Progenitor cell of endocrine pancreas (in vitro differentiated cells): ENCODE measurements at regions not wholly inside any gene's neighbourhood (a gene's known extent, or its start where the extent isn't known, plus 50 kb on each side); places are given as distances from the start of the nearest gene placed in this dataset.
A peak's percentile ranks its signal among the peaks of the same experiment; 100 is the strongest.

Experiments used
- DNase-seq: peaks from one replicate; pipeline ENCODE4 v3.0.0; 2021; ENCODE audit warnings: low spot score; ENCODE audit not compliant: unreplicated experiment
- H3K27ac Mint-ChIP-seq: 2 replicates; pipeline ENCODE4 v1.8.0; 2021; ENCODE audit warnings: mild to moderate bottlenecking, moderate library complexity, mixed read lengths
- H3K27me3 Mint-ChIP-seq: 2 replicates; pipeline ENCODE4 v1.8.0; 2021; ENCODE audit warnings: mixed read lengths
- H3K36me3 Mint-ChIP-seq: 2 replicates; pipeline ENCODE4 v1.8.0; 2022; ENCODE audit warnings: mixed read lengths; ENCODE audit not compliant: insufficient read depth
- H3K4me1 Mint-ChIP-seq: 2 replicates; pipeline ENCODE4 v1.8.0; 2021; ENCODE audit warnings: low read depth, mixed read lengths
- H3K4me3 Mint-ChIP-seq: 2 replicates; pipeline ENCODE4 v1.8.0; 2021; ENCODE audit warnings: low read depth, mild to moderate bottlenecking, moderate library complexity, mixed read lengths
- H3K9me3 Mint-ChIP-seq: 2 replicates; pipeline ENCODE4 v1.8.0; 2021; ENCODE audit warnings: low read depth, mixed read lengths
- CTCF ChIP-seq: fragments of 200-600 bp; sonication (generic); IDR thresholded peaks from one replicate; pipeline ENCODE4 v1.5.0; 2021; ENCODE audit warnings: antibody characterized with exemption, mild to moderate bottlenecking; ENCODE audit not compliant: unreplicated experiment

DNA sequence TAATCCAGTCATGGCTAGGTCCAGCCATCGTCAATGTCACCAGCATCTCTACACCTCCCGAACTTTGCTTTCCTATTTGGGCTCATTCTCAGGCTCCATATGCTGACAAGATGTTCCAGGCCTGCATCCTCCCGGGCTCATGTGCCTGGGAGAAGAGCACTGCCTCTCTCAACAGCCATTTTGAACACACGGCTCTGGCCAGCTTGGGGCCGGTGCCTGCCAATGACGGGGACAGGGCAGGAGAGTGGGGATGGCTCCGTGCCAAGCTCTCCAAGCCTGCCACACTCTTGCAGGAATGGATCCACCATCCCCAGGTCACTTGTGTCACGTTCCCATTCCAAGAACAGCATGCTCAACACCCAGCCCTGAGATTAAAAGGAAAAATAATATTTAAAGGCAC, 61.4 kb upstream of the PAX7 start:
- Mint-ChIP-seq H3K4me3 (no peak overlapping the region), H3K9me3 (no peaks in the 10 kb centered on the region), H3K36me3 (no peaks in the 10 kb centered on the region), H3K27me3 (peaks cover 43% of the 10 kb centered on the region), H3K27ac (no peak overlapping the region), H3K4me1 (no peaks in the 10 kb centered on the region)
- no peak for DNase-seq
- no peak for TF ChIP-seq CTCF

- DNase-seq, result no peak
- Mint-ChIP-seq H3K27ac (no peak overlapping the region), H3K9me3 (no peaks in the 10 kb centered on the region), H3K27me3 (peaks cover 40% of the 10 kb centered on the region), H3K36me3 (no peaks in the 10 kb centered on the region), H3K4me1 (no peaks in the 10 kb centered on the region), H3K4me3 (no peak overlapping the region)
- TF ChIP-seq CTCF, result peak; percentile 27
Measured at GRCh38 chr1:18569811-18570545, 60.7 kb upstream of the PAX7 start.

DNA sequence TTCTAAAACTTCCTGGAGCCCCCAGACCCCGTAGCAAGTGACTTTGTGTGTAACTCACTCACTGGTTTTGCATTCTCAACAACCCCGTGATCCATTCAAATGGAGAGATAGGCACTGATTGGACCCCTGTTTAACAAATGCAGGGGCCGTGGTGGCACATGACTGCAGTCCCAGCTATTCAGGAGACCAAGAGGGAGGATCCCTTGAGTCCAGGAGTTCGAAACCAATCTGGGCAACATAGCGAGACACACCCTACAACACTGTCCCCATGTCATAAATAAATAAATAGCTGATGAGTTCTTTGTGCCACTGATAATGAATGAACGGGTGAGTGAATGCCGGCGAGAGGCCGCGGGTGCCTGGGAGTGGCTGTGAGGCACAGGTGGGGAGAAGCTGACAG, 59.4 kb upstream of the PAX7 start:
- no peak for TF ChIP-seq CTCF

GRCh38 chr1:18572022-18572880, 58.4 kb upstream of the PAX7 start:
- peaks cover 26% of the 10 kb centered on the region for H3K27me3 Mint-ChIP-seq
- no peak overlapping the region for H3K4me3 Mint-ChIP-seq
- no peaks in the 10 kb centered on the region for H3K4me1 Mint-ChIP-seq
- no peak for TF ChIP-seq CTCF
- no peak overlapping the region for H3K27ac Mint-ChIP-seq
- no peaks in the 10 kb centered on the region for H3K9me3 Mint-ChIP-seq
- H3K36me3 Mint-ChIP-seq, result no peaks in the 10 kb centered on the region
- no peak for DNase-seq

More for the DNA sequence above, 59.4 kb upstream of the PAX7 start:
- no peaks in the 10 kb centered on the region for H3K36me3 Mint-ChIP-seq
- H3K4me3 Mint-ChIP-seq, result no peak overlapping the region
- no peak for DNase-seq
- H3K27ac Mint-ChIP-seq, result no peak overlapping the region
- H3K9me3 Mint-ChIP-seq, result no peaks in the 10 kb centered on the region
- no peaks in the 10 kb centered on the region for H3K4me1 Mint-ChIP-seq
- peaks cover 30% of the 10 kb centered on the region for H3K27me3 Mint-ChIP-seq

DNA sequence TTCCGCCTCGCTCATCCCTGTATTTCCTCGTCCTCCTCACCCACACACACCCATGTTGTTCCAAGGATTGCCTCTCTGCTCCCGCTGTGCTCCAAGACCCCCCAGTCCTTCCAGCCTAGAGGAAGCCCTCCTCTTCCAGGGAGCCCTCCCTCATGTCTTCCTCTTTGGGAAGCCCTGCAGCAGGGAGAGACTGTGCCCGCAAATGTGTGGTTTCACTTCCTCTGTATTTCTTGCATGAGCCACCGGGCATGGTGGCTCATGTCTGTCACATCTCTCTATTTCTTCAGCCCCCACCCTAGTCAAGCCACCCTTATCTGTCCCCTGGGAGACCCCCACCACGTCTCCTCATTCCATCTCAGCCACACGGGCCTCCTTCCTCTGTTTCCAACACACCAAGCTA, 57.5 kb upstream of the PAX7 start:
- DNase-seq, result no peak
- H3K27ac Mint-ChIP-seq, result no peak overlapping the region
- no peak for TF ChIP-seq CTCF
- H3K36me3 Mint-ChIP-seq, result no peaks in the 10 kb centered on the region
- H3K9me3 Mint-ChIP-seq, result no peaks in the 10 kb centered on the region
- H3K27me3 Mint-ChIP-seq, result peaks cover 23% of the 10 kb centered on the region
- H3K4me3 Mint-ChIP-seq, result no peak overlapping the region
- H3K4me1 Mint-ChIP-seq, result no peaks in the 10 kb centered on the region
